GM21576 (cell line): ENCODE measurements at regions not wholly inside any gene's neighbourhood (a gene's known extent, or its start where the extent isn't known, plus 50 kb on each side); places are given as distances from the start of the nearest gene placed in this dataset.

Experiments used
- ATAC-seq: cut with Tn5 transposase; IDR thresholded peaks from one replicate; pipeline ENCODE4 v1.9.1; 2021; ENCODE audit warnings: mild to moderate bottlenecking, moderate library complexity; ENCODE audit not compliant: unreplicated experiment

GRCh38 chr10:4733150-4733842 lies 92.7 kb upstream of the AKR1E2 start:
- ATAC-seq = no peak

- ATAC-seq = no peak
These were observed 95.0 kb upstream of the AKR1E2 start for GRCh38 chr10:4730998-4731397.

GRCh38 chr10:4725917-4726606 lies 99.9 kb upstream of the AKR1E2 start:
- no peak for ATAC-seq

GRCh38 chr10:4723860-4724259 lies 102.1 kb upstream of the AKR1E2 start:
- no peak for ATAC-seq

GRCh38 chr10:4721999-4722753 lies 103.8 kb upstream of the AKR1E2 start:
- no peak for ATAC-seq

GRCh38 chr10:4720463-4720862 lies 105.5 kb upstream of the AKR1E2 start:
- no peak for ATAC-seq

- no peak for ATAC-seq
These were observed 106.3 kb upstream of the AKR1E2 start for GRCh38 chr10:4719671-4720070.

- ATAC-seq = no peak
These were observed 107.0 kb upstream of the AKR1E2 start for GRCh38 chr10:4719036-4719435.

- no peak for ATAC-seq
These were observed 107.5 kb upstream of the AKR1E2 start for GRCh38 chr10:4718544-4718943.

GRCh38 chr10:4717670-4718069 lies 108.3 kb upstream of the AKR1E2 start:
- ATAC-seq = no peak

- no peak for ATAC-seq
These were observed 115.1 kb upstream of the AKR1E2 start for GRCh38 chr10:4710858-4711257.

- ATAC-seq = no peak
These were observed 117.8 kb upstream of the AKR1E2 start for GRCh38 chr10:4708123-4708759.

- ATAC-seq = no peak
These were observed 118.8 kb upstream of the AKR1E2 start for GRCh38 chr10:4707221-4707620.

GRCh38 chr10:4704034-4704545 lies 121.9 kb upstream of the AKR1E2 start:
- ATAC-seq = no peak

GRCh38 chr10:4701016-4701415 lies 125.0 kb upstream of the AKR1E2 start:
- ATAC-seq = no peak

- ATAC-seq = no peak
These were observed 125.9 kb upstream of the AKR1E2 start for GRCh38 chr10:4699950-4700730.

GRCh38 chr10:4698075-4698474 lies 127.9 kb upstream of the AKR1E2 start:
- ATAC-seq = no peak

- ATAC-seq = no peak
These were observed 129.8 kb upstream of the AKR1E2 start for GRCh38 chr10:4696186-4696585.

GRCh38 chr10:4693967-4694366 lies 132.0 kb upstream of the AKR1E2 start:
- ATAC-seq = no peak

- no peak for ATAC-seq
These were observed 133.8 kb upstream of the AKR1E2 start for GRCh38 chr10:4692206-4692605.
